Choroid plexus epithelial cell (primary cell): ENCODE measurements at regions not wholly inside any gene's neighbourhood (a gene's known extent, or its start where the extent isn't known, plus 50 kb on each side); places are given as distances from the start of the nearest gene placed in this dataset.

Experiments used
- DNase-seq: peaks from one replicate; pipeline ENCODE4 v3.0.0-alpha.2; 2010; ENCODE audit warnings: low read depth
- H3K4me3 ChIP-seq: 2 replicates; pipeline ENCODE4 v1.5.1; 2011; ENCODE audit warnings: low read depth, mild to moderate bottlenecking, control low read depth, low read length, moderate library complexity
- TF ChIP-seq, protein P1 (sequence below): conservative IDR thresholded peaks from 2 replicates; pipeline ENCODE4 v1.5.1; 2011; ENCODE audit warnings: low read depth, mild to moderate bottlenecking, control low read depth, inconsistent platforms, low read length, moderate library complexity

DNA sequence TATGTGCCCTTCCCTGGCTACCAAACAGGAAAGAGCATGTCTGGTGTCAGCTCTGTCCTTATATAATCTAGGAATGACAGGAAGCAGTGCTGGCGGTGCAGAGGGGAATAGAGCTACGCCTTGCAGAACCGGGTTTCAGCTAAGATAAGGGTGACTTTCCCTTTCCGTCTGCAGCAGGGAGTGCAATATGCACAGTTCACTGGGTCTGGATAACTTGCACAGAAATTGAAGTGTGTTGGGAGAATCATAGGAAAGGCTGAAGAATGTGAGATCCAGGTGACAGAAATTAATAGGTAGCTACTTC, 90.0 kb upstream of the TSHZ3 start:
- TF ChIP-seq, protein P1, sequence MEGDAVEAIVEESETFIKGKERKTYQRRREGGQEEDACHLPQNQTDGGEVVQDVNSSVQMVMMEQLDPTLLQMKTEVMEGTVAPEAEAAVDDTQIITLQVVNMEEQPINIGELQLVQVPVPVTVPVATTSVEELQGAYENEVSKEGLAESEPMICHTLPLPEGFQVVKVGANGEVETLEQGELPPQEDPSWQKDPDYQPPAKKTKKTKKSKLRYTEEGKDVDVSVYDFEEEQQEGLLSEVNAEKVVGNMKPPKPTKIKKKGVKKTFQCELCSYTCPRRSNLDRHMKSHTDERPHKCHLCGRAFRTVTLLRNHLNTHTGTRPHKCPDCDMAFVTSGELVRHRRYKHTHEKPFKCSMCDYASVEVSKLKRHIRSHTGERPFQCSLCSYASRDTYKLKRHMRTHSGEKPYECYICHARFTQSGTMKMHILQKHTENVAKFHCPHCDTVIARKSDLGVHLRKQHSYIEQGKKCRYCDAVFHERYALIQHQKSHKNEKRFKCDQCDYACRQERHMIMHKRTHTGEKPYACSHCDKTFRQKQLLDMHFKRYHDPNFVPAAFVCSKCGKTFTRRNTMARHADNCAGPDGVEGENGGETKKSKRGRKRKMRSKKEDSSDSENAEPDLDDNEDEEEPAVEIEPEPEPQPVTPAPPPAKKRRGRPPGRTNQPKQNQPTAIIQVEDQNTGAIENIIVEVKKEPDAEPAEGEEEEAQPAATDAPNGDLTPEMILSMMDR = no peak
- no peak overlapping the region for H3K4me3 ChIP-seq
- no peak for DNase-seq

GRCh38 chr19:31444931-31445330, 95.7 kb upstream of the TSHZ3 start:
- H3K4me3 ChIP-seq = no peak overlapping the region
- DNase-seq = no peak
- TF ChIP-seq, protein P1 = no peak

DNA sequence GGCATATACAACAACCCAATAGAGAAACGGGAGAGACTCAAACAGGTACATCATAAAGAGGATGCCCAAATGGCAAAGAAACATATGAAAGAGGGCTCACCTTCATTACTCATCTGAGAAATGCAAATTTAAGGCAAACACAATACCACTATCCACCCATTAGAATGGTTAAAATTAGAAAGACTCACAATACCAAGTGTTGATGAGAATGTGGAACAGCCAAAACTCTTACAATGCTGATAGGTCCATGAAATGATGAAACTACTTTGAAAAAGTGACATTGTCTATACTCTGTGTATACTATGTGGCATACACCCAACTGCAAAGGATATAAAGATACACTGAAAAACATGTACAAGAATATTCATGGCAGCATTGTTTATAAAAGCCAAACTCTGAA, 96.2 kb upstream of the TSHZ3 start:
- no peak overlapping the region for H3K4me3 ChIP-seq
- no peak for DNase-seq
- TF ChIP-seq, protein P1 = no peak

DNA sequence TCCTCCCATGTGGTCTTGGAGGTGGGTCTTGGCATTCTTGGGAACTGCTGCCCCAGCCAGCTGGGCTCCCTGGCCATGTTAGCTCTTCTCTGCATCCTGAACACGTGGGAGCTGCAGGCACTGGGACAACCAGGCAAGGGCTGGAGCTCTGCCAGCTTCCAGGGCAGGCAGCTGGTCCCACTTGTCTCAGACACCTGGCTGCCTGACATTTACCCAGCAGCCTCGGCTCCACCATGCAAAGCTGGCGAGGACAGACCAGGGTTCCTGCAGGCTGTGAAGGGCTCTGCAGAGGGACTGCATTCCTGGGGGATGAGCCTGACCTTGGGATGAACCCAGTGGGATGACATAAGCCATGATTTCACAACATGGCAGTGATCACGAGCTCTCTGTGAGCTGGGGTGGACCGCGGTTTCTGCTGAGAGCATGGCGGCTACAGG, 99.0 kb upstream of the TSHZ3 start:
- TF ChIP-seq, protein P1 = no peak
- peak; percentile 83 for DNase-seq
- H3K4me3 ChIP-seq = no peak overlapping the region

DNA sequence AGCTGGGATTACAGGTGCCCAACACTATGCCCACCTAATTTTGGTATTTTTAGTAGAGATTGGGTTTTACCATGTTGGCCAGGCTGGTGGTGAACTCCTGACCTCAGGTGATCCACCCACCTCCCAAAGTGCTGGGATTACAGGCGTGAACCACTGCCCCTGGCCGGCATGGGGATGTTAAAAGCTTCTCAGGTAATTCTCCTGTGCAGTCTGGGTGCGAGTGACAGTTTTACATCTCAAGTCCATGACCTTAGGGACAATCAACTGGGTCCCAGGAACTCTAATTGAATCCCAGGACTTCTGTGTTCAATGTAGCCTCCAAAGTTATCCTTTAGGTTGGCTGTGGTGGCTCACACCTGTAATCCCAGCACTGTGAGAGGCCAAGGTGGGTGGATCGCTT, 100.1 kb upstream of the TSHZ3 start:
- DNase-seq = no peak
- TF ChIP-seq, protein P1 = no peak
- no peak overlapping the region for H3K4me3 ChIP-seq

DNA sequence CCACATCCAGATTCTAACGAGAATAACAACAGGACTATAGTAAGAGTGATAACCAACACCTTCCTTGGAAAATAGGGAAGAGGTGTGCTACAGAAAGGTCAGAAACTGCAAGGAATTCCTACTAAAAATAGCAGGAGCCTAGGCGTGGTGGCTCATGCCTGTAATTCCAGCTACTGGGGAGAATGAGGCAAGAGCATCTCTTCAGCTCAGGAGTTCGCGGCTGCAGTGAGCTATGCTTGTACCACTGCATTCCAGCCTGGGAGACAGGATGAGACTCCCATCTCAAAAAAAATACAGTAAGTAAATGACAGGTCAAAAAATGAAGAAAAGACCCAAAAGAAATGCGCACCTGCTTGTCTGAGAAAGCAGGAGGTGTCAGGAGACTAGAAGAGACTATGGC, 101.5 kb upstream of the TSHZ3 start:
- no peak overlapping the region for H3K4me3 ChIP-seq
- DNase-seq = peak; percentile 15
- TF ChIP-seq, protein P1 = no peak

GRCh38 chr19:31451686-31452330, 102.6 kb upstream of the TSHZ3 start:
- DNase-seq = peak; percentile 44
- TF ChIP-seq, protein P1 = no peak
- H3K4me3 ChIP-seq = peak overlapping the region; percentile 41
